ENCODE measurements at regions not wholly inside any gene's neighbourhood (a gene's known extent, or its start where the extent isn't known, plus 50 kb on each side); places are given as distances from the start of the nearest gene placed in this dataset.
A peak's percentile ranks its signal among the peaks of the same experiment; 100 is the strongest.

DNA sequence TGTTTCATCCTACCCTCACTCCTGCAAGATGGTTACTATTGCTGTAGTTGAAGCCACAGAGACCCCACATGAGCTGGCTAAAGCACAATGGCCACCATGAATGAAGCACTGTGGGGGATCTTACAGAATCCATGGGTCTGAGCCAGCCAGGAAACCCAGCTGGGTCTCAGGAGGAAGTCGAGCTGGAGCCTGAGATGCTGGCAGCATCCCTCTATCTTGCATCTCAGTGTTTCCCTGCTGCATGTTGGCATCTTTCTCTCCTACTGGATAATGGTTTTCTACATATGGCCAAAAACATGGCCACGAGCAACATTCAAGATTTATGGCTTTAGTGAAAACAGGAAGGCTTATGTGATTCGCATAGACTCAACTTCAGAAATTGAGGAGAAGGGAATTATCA is 219.3 kb upstream of the SNX19 start:
- TF ChIP-seq, protein P1, sequence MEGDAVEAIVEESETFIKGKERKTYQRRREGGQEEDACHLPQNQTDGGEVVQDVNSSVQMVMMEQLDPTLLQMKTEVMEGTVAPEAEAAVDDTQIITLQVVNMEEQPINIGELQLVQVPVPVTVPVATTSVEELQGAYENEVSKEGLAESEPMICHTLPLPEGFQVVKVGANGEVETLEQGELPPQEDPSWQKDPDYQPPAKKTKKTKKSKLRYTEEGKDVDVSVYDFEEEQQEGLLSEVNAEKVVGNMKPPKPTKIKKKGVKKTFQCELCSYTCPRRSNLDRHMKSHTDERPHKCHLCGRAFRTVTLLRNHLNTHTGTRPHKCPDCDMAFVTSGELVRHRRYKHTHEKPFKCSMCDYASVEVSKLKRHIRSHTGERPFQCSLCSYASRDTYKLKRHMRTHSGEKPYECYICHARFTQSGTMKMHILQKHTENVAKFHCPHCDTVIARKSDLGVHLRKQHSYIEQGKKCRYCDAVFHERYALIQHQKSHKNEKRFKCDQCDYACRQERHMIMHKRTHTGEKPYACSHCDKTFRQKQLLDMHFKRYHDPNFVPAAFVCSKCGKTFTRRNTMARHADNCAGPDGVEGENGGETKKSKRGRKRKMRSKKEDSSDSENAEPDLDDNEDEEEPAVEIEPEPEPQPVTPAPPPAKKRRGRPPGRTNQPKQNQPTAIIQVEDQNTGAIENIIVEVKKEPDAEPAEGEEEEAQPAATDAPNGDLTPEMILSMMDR (conservative IDR thresholded peaks at IDR 0.05; ENCODE audit: low read depth, low read length): no peak
- no peak overlapping the region for H3K4me3 ChIP-seq (ENCODE audit: low read depth, low read length)

DNA sequence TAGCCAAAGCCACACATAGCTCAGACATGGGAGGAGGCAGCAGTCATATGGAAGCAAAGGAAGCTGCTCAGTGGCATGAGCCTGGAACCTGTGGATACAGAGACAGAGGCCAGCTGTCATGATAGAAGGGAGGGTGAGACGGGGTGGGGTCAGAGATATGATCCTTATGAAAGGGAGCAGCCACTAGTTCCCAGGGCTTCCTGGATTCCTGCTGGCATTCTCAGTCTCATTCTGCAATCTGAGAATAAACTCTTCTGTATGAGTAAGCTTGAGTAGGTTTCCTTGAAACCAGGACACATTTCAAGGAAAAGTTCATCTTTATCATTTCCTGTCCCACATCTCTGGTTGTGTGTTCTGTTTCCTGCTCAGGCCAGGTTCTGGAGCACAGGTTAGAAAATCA is 220.2 kb upstream of the SNX19 start:
- H3K4me3 ChIP-seq (ENCODE audit: low read depth, low read length): no peak overlapping the region
- TF ChIP-seq, protein P1 (conservative IDR thresholded peaks at IDR 0.05; ENCODE audit: low read depth, low read length): no peak
- peak; percentile 18 for DNase-seq (ENCODE audit: low read depth)

More for the DNA sequence above, 219.3 kb upstream of the SNX19 start:
- DNase-seq (ENCODE audit: low read depth): no peak

DNA sequence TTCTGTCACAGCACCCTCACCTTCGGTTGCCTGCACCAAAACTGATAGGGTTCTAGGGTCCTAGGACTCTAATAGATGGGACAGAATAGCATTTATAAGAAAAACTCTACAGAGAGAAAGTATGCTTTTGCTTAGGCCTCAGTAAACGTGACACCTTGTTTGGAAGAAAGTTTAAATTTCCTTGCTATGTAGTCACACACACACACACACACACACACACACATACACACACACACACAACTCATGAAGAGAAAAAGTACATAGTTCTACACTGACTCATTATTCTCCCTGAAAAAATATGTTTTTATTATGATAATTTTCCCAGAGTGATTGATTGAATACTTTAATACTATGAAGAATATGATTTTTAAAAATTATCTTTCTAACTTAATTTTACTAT is 220.8 kb upstream of the SNX19 start:
- no peak overlapping the region for H3K4me3 ChIP-seq (ENCODE audit: low read depth, low read length)
- peak; percentile 54 for DNase-seq (ENCODE audit: low read depth)
- TF ChIP-seq, protein P1 (conservative IDR thresholded peaks at IDR 0.05; ENCODE audit: low read depth, low read length): no peak

DNA sequence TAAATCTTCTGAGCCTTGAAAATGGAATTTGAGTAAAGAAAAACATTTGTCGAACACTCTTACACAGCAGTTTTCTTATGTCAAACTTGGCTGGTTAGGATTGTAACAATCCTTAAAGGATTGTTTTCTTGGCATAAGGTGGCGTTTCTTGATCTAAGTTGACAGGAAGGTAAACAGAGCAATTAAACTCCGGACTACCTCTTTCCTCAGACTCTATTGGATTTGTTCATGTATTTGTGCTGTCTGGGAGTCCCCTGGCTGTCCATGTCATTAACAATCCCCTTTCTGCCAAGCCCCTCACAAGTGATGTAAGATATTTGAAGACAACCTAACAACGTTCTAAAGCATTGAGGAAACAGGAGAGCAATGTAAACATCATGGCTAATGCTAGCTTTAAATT is 222.5 kb upstream of the SNX19 start:
- TF ChIP-seq, protein P1 (conservative IDR thresholded peaks at IDR 0.05; ENCODE audit: low read depth, low read length): no peak
- H3K4me3 ChIP-seq (ENCODE audit: low read depth, low read length): no peak overlapping the region

DNA sequence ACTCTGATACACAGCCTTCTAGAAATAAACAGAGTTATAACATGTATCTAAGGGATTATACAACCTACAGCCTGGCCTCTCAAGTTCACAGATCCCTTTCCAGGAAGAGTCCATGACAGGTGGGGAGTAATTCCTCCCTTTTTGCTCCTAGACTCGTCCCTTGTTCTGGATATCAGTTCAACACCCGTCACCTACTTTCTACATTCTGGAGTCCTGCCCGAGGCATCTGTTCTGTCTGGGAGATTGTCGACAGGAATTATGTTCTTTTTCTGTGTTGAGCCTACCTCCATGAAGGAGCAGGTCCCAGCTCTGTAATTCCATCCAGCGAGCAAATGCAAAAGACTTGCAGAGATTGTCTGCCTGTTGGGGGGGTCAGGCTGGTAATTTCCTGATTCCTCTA is 224.6 kb upstream of the NTM start:
- TF ChIP-seq, protein P1 (conservative IDR thresholded peaks at IDR 0.05; ENCODE audit: low read depth, low read length): no peak
- no peak for DNase-seq (ENCODE audit: low read depth)
- no peak overlapping the region for H3K4me3 ChIP-seq (ENCODE audit: low read depth, low read length)

More for the DNA sequence above, 222.5 kb upstream of the SNX19 start:
- no peak for DNase-seq (ENCODE audit: low read depth)

DNA sequence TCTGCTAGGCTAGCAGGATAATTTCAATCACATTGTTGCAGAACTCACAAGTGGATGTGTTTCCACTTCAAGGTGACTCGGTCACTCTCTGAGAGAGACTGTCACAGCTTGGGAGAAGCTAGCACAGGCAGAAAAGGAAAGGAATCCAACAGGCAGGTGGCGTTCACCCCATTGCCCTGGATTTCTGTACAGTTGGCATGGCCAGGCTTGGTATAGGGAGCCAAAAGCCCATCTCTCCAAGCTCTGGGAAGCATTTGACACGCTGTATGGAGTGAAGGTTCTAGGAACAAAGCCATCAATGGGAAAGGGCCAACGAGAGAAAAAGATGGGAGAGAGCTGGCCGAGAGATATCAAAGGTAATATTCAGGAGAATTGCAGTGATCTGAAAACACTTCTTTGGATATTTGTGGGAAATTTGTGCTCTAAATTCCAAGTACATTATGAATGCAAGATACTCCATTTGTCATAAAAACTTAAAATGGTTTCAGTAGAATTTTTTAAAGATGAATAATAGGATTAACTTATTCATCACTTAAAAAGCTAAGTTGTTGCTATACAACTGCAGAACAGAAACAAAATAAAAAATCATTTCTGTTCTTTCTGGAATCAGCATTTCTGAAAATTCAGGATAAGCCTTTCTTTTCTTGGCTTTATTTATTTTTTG is 223.5 kb upstream of the NTM start:
- DNase-seq (ENCODE audit: low read depth): no peak
- H3K4me3 ChIP-seq (ENCODE audit: low read depth, low read length): no peak overlapping the region
- TF ChIP-seq, protein P1 (conservative IDR thresholded peaks at IDR 0.05; ENCODE audit: low read depth, low read length): no peak

DNA sequence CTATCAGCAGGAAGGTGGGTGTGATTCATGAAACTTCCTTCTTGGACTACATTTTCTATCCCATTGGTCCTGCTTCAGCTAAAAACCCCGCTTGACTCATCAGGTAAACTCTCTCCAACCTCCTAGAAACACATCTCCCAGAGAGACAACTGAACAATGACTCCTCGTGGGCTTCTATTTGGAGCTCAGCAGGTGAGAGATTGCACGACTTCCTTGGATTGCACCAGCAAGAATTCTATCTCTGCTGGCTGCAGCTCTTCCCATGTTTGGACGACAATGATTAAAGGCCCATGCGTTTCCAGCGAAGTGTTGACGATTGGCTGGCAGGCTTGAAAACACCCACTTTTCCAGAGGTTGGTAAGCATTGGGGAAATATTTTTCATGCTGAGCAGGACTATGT is 216.1 kb upstream of the NTM start:
- no peak overlapping the region for H3K4me3 ChIP-seq (ENCODE audit: low read depth, low read length)
- DNase-seq (ENCODE audit: low read depth): no peak
- TF ChIP-seq, protein P1 (conservative IDR thresholded peaks at IDR 0.05; ENCODE audit: low read depth, low read length): no peak
